B cell (primary cell): ENCODE measurements at regions not wholly inside any gene's neighbourhood (a gene's known extent, or its start where the extent isn't known, plus 50 kb on each side); places are given as distances from the start of the nearest gene placed in this dataset.

Experiments
- ATAC-seq: fragments of 200-7000 bp; cut with Tn5 transposase; one replicate; pipeline ENCODE4 v1.10.0; 2021; ENCODE audit warnings: low read depth, mild to moderate bottlenecking, moderate number of reproducible peaks, moderate library complexity
- CTCF ChIA-PET: fragments of 350-600 bp; sonication (Branson Sonifier 250); formaldehyde crosslinking; loops from one replicate; lab custom pipeline; 2021; ENCODE audit warnings: antibody characterized with exemption, inconsistent platforms; lab: Charles Lee
- POLR2A ChIA-PET: fragments of 350-600 bp; sonication (Branson Sonifier 250); formaldehyde crosslinking; loops from one replicate; lab custom pipeline; 2021; ENCODE audit warnings: antibody characterized with exemption; lab: Charles Lee
- DNase-seq: peaks from one replicate; pipeline ENCODE4 v3.0.0; 2013
- H2AFZ ChIP-seq: 2 replicates; pipeline ENCODE4 v1.6.1; 2012; ENCODE audit warnings: mild to moderate bottlenecking, low read depth, low read length; ENCODE audit not compliant: insufficient read depth, poor library complexity, severe bottlenecking
- H3K27ac ChIP-seq, 2 donors: 1 replicate in 1 of 2; 2 replicates in 1 of 2; pipeline ENCODE4 v1.5.1; 2012 to 2013; ENCODE audit warnings: low read length in 2 of 2, mild to moderate bottlenecking in 2 of 2, moderate library complexity in 1 of 2
- H3K27me3 ChIP-seq, 4 experiments: fragments of 200-600 bp in 1 of 4; sonication (generic) in 1 of 4; replicated peaks in 1 of 4; 1 replicate in 2 of 4; 2 replicates in 2 of 4; pipeline versions ENCODE4 v1.6.1 to v1.7.0; 2013 to 2016; ENCODE audit warnings: low read length in 3 of 4, mild to moderate bottlenecking in 2 of 4, mixed read lengths in 1 of 4, moderate library complexity in 1 of 4; ENCODE audit not compliant: insufficient read depth in 4 of 4, control insufficient read depth in 3 of 4; ENCODE audit errors: control extremely low read depth in 1 of 4
- H3K36me3 ChIP-seq, 2 experiments: replicated peaks in 1 of 2; 1 replicate in 1 of 2; 2 replicates in 1 of 2; pipeline versions ENCODE4 v1.6.1 to v1.7.1; 2013; ENCODE audit warnings: low read length in 1 of 2; ENCODE audit not compliant: insufficient read depth in 2 of 2, control insufficient read depth in 1 of 2; ENCODE audit errors: control extremely low read depth in 1 of 2, extremely low read depth in 1 of 2
- H3K4me1 ChIP-seq, 2 donors: fragments of 200-600 bp in 1 of 2; sonication (generic) in 1 of 2; 1 replicate in 1 of 2; 2 replicates in 1 of 2; pipeline versions ENCODE4 v1.5.1 to v1.6.1; 2013 to 2017; ENCODE audit warnings: low read length in 2 of 2; ENCODE audit not compliant: control insufficient read depth in 2 of 2, insufficient read depth in 2 of 2
- H3K4me2 ChIP-seq: replicated peaks from 2 replicates; pipeline ENCODE3; 2012; ENCODE audit warnings: mild to moderate bottlenecking, low read depth, low read length; ENCODE audit not compliant: poor library complexity, severe bottlenecking
- H3K4me3 ChIP-seq, 5 experiments: fragments of 200-600 bp in 1 of 5; sonication (generic) in 1 of 5; 1 replicate in 3 of 5; 2 replicates in 2 of 5; pipeline versions ENCODE4 v1.5.1 to v1.7.0; 2011 to 2016; ENCODE audit warnings: low read length in 4 of 5, mild to moderate bottlenecking in 4 of 5, low read depth in 2 of 5, control low read depth in 1 of 5, moderate library complexity in 1 of 5; ENCODE audit not compliant: insufficient read depth in 1 of 5; ENCODE audit errors: control extremely low read depth in 1 of 5, extremely low read depth in 1 of 5
- H3K79me2 ChIP-seq: fragments of 200-600 bp; sonication (generic); one replicate; pipeline ENCODE4 v1.6.0; 2016; ENCODE audit warnings: low read length; ENCODE audit not compliant: control insufficient read depth, insufficient read depth
- H3K9ac ChIP-seq: fragments of 200-600 bp; sonication (generic); 2 replicates; pipeline ENCODE4 v1.6.1; 2017; ENCODE audit warnings: mild to moderate bottlenecking, low read length, moderate library complexity
- H3K9me3 ChIP-seq, 3 donors: one replicate each; pipeline versions ENCODE4 v1.6.1 to v1.7.1; 2013; ENCODE audit warnings: low read length in 2 of 3; ENCODE audit not compliant: control insufficient read depth in 2 of 3, insufficient read depth in 1 of 3; ENCODE audit errors: control extremely low read depth in 1 of 3
- H4K20me1 ChIP-seq: 2 replicates; pipeline ENCODE4 v1.6.0; 2012; ENCODE audit warnings: mild to moderate bottlenecking, low read length; ENCODE audit not compliant: insufficient read depth, control insufficient read depth, poor library complexity, severe bottlenecking
- H3K27ac Mint-ChIP-seq: one replicate; pipeline ENCODE4 v1.8.0; 2021; ENCODE audit warnings: mixed read lengths
- H3K27me3 Mint-ChIP-seq: one replicate; pipeline ENCODE4 v1.8.0; 2021; ENCODE audit warnings: mixed read lengths
- H3K4me1 Mint-ChIP-seq: one replicate; pipeline ENCODE4 v1.8.0; 2021; ENCODE audit warnings: mixed read lengths
- H3K4me3 Mint-ChIP-seq: one replicate; pipeline ENCODE4 v1.8.0; 2021; ENCODE audit warnings: mixed read lengths
- H3K9me3 Mint-ChIP-seq: one replicate; pipeline ENCODE4 v1.8.0; 2022; ENCODE audit warnings: mixed read lengths; ENCODE audit not compliant: insufficient read depth
- EZH2 ChIP-seq: IDR thresholded peaks from 2 replicates; pipeline ENCODE4 v1.6.1; 2012; ENCODE audit warnings: borderline replicate concordance, low read depth, mild to moderate bottlenecking, moderate library complexity, low read length; ENCODE audit not compliant: insufficient read depth, poor library complexity, severe bottlenecking
- WGBS: methylation state at CpG from one replicate; pipeline ENCODE4 v1.1.5; 2013; ENCODE audit warnings: missing lambda C conversion rate; ENCODE audit not compliant: insufficient coverage; 5-methylcytosine and 5-hydroxymethylcytosine counted together
- intact Hi-C: fragments of 100-400 bp; cut with micrococcal nuclease; formaldehyde crosslinking; loops from one replicate; pipeline ENCODE4 v1.10.0; 2022
- TF ChIP-seq, protein P1 (sequence below): fragments of 200-600 bp; IDR thresholded peaks from one replicate; pipeline ENCODE4 v1.8.0; 2022; ENCODE audit warnings: antibody characterized with exemption, mild to moderate bottlenecking

DNA sequence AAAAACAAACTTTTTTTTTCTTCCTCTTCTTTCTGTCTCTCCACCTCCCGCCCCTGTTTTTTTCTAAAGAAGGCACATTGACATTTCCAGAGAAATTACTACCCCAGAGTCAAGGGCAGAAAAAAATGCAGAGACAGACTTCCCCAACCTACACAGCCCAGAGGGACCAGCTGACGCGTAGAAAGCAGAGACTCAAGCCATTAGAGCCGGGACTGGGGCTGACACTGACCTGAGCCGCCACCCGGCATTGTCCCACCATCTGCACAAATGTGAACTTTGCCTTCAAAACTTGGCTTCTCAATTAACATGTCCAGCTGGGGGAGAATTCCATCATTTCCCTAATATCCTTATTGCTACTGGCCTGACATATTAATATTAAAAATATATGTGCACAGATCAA lies 385.6 kb downstream of the NR2F2 start:
- Mint-ChIP-seq H3K9me3 (peaks cover 3% of the 10 kb centered on the region), H3K4me1 (no peaks in the 10 kb centered on the region)

DNA sequence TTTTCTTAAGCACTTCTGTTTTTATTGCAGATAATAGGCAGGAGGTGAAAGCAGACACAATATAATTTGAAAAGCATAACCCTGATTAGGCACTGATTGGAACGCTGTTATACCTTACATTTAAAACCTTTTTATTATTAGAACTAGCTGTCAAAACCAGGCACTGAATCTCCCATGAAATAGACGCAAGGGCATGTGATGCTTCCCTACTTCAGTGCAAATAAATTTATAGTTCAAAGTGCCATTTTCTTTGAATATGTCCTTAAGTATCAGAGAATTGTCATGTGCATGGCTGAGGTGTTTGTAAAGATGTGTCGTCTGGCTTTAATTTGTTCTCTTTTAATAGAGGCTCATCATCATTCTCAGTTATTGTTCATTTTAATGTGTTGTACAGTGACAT lies 386.0 kb downstream of the NR2F2 start:
- TF ChIP-seq, protein P1, sequence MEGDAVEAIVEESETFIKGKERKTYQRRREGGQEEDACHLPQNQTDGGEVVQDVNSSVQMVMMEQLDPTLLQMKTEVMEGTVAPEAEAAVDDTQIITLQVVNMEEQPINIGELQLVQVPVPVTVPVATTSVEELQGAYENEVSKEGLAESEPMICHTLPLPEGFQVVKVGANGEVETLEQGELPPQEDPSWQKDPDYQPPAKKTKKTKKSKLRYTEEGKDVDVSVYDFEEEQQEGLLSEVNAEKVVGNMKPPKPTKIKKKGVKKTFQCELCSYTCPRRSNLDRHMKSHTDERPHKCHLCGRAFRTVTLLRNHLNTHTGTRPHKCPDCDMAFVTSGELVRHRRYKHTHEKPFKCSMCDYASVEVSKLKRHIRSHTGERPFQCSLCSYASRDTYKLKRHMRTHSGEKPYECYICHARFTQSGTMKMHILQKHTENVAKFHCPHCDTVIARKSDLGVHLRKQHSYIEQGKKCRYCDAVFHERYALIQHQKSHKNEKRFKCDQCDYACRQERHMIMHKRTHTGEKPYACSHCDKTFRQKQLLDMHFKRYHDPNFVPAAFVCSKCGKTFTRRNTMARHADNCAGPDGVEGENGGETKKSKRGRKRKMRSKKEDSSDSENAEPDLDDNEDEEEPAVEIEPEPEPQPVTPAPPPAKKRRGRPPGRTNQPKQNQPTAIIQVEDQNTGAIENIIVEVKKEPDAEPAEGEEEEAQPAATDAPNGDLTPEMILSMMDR = no peak
- TF ChIP-seq EZH2 = no peak
- 100% methylated on average over 1 of the region's 3 CpGs for WGBS
- ATAC-seq (no peak), DNase-seq (no peak)
- no peaks in the 10 kb centered on the region for H3K36me3 ChIP-seq
- H3K27ac ChIP-seq = no peak overlapping the region
- H3K27me3 Mint-ChIP-seq = no peaks in the 10 kb centered on the region
- H4K20me1 ChIP-seq = no peaks in the 10 kb centered on the region
- H3K9me3 Mint-ChIP-seq = peaks cover 5% of the 10 kb centered on the region
- H2AFZ ChIP-seq = no peak overlapping the region
- no peak overlapping the region for H3K9ac ChIP-seq
- H3K4me1 ChIP-seq = no peaks in the 10 kb centered on the region
- CTCF ChIA-PET = no interaction called here
- no peak overlapping the region for H3K4me3 Mint-ChIP-seq
- no peaks in the 10 kb centered on the region for H3K27me3 ChIP-seq
- H3K4me3 ChIP-seq = no peak overlapping the region
- H3K27ac Mint-ChIP-seq = no peak overlapping the region
- H3K9me3 ChIP-seq = no peaks in the 10 kb centered on the region
- H3K4me2 ChIP-seq = no peak overlapping the region
- POLR2A ChIA-PET = no interaction called here
- intact Hi-C loops = no loop called here
- no peaks in the 10 kb centered on the region for H3K4me1 Mint-ChIP-seq
- H3K79me2 ChIP-seq = no peaks in the 10 kb centered on the region

More for the DNA sequence above, 385.6 kb downstream of the NR2F2 start:
- CTCF ChIA-PET = no interaction called here
- intact Hi-C loops = no loop called here
- no peak for TF ChIP-seq EZH2
- TF ChIP-seq, protein P1 = no peak
- Histone ChIP-seq H3K79me2 (no peaks in the 10 kb centered on the region), H2AFZ (no peak overlapping the region), H3K36me3 (no peaks in the 10 kb centered on the region), H3K4me3 (no peak overlapping the region), H4K20me1 (no peaks in the 10 kb centered on the region), H3K27ac (no peak overlapping the region), H3K4me2 (no peak overlapping the region), H3K9ac (no peak overlapping the region), H3K27me3 (no peaks in the 10 kb centered on the region), H3K9me3 (no peaks in the 10 kb centered on the region), H3K4me1 (no peaks in the 10 kb centered on the region)
- ATAC-seq = no peak
- POLR2A ChIA-PET = no interaction called here
- WGBS = 58% methylated on average over 6 of the region's 6 CpGs
- no peak overlapping the region for H3K27ac Mint-ChIP-seq
- H3K4me3 Mint-ChIP-seq = no peak overlapping the region
- DNase-seq = no peak
- H3K27me3 Mint-ChIP-seq = no peaks in the 10 kb centered on the region
